ENCODE measurements at regions not wholly inside any gene's neighbourhood (a gene's known extent, or its start where the extent isn't known, plus 50 kb on each side); places are given as distances from the start of the nearest gene placed in this dataset.

GRCh38 chr1:115456441-115456961 lies 118.5 kb upstream of the NGF start:
- no peak overlapping the region for H3K27ac ChIP-seq (ENCODE audit: low read length)
- CTCF ChIA-PET = no interaction called here

DNA sequence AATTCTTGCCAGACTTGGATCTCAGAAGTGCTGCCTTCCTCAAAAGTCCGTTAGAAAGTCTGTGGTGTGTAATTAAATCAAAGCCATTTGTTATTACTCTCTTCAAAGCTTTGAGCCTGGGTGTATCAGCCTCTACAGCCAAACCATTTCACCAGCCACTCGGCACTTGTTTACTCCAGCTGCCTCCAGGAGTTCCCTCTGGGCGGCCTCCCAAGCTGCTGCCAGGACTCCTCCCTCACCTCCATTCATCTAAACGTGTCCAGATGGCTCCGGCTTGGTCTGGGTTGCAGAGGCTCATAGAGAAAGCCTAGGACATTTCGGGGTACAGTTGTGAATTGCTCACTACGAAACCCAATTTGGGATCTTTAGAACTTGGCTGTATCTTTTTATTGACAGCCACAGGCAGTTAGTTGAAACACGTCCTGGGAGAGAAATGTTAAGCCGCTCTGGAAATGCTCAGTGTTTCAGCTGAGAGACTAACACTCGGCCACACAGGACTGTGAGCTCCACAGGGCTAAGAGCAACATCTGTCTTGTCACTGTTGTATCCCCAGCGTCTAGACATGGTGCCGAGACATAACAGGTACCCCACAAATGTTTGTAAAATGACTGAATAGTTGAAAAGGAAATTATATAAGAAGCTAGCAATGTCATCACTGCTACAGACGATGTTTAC lies 116.9 kb upstream of the NGF start:
- ChIA-PET POLR2A (no interaction called here), CTCF (no interaction called here)
- Mint-ChIP-seq H3K36me3 (no peaks in the 10 kb centered on the region), H3K4me1 (no peaks in the 10 kb centered on the region), H3K9me3 (no peaks in the 10 kb centered on the region), H3K4me3 (no peak overlapping the region), H3K27me3 (no peaks in the 10 kb centered on the region), H3K27ac (no peak overlapping the region)
- H3K27ac ChIP-seq (ENCODE audit: low read length) = no peak overlapping the region
- no peaks in the 10 kb centered on the region for H3K4me1 ChIP-seq (ENCODE audit: control insufficient read depth in 1 of 2, extremely low read depth in 1 of 2, insufficient read depth in 2 of 2, low read length in 2 of 2)
- 82% methylated on average over 9 of the region's 13 CpGs for WGBS (ENCODE audit: insufficient coverage)
- DNase-seq = no peak
- H3K27me3 ChIP-seq (replicated peaks in 1 of 2; ENCODE audit: control insufficient read depth in 2 of 2, extremely low read depth in 1 of 2, insufficient read depth in 2 of 2, low read length in 1 of 2) = peaks cover 0 to 9% of the 10 kb centered on the region in 2 experiments
- H3K9me3 ChIP-seq = no peaks in the 10 kb centered on the region
- no peaks in the 10 kb centered on the region for H3K36me3 ChIP-seq (ENCODE audit: control insufficient read depth in 2 of 2, extremely low read depth in 1 of 2, insufficient read depth in 1 of 2, low read length in 1 of 2)
- no peak overlapping the region for H3K4me3 ChIP-seq (ENCODE audit: control insufficient read depth in 1 of 2, extremely low read depth in 1 of 2, low read length in 1 of 2)
- no peak for ATAC-seq (replicated peaks in 1 of 4)

More at GRCh38 chr1:115456441-115456961, 118.5 kb upstream of the NGF start:
- Mint-ChIP-seq H3K27me3 (no peaks in the 10 kb centered on the region), H3K27ac (no peak overlapping the region), H3K36me3 (no peaks in the 10 kb centered on the region), H3K4me1 (no peaks in the 10 kb centered on the region), H3K4me3 (no peak overlapping the region), H3K9me3 (no peaks in the 10 kb centered on the region)
- H3K4me3 ChIP-seq (ENCODE audit: control insufficient read depth in 1 of 2, extremely low read depth in 1 of 2, low read length in 1 of 2) = no peak overlapping the region
- DNase-seq (no peak), ATAC-seq (replicated peaks in 1 of 4) (no peak)
- H3K36me3 ChIP-seq (ENCODE audit: control insufficient read depth in 2 of 2, extremely low read depth in 1 of 2, insufficient read depth in 1 of 2, low read length in 1 of 2) = no peaks in the 10 kb centered on the region
- 92% methylated on average over 4 of the region's 11 CpGs for WGBS (ENCODE audit: insufficient coverage)
- POLR2A ChIA-PET = no interaction called here
- no peaks in the 10 kb centered on the region for H3K4me1 ChIP-seq (ENCODE audit: control insufficient read depth in 1 of 2, extremely low read depth in 1 of 2, insufficient read depth in 2 of 2, low read length in 2 of 2)
- H3K9me3 ChIP-seq = no peaks in the 10 kb centered on the region
- peaks cover 0 to 7% of the 10 kb centered on the region in 2 experiments for H3K27me3 ChIP-seq (replicated peaks in 1 of 2; ENCODE audit: control insufficient read depth in 2 of 2, extremely low read depth in 1 of 2, insufficient read depth in 2 of 2, low read length in 1 of 2)

GRCh38 chr1:115453666-115454065 lies 115.6 kb upstream of the NGF start:
- Mint-ChIP-seq H3K4me3 (no peak overlapping the region), H3K9me3 (no peaks in the 10 kb centered on the region), H3K4me1 (no peaks in the 10 kb centered on the region), H3K27me3 (no peaks in the 10 kb centered on the region), H3K27ac (no peak overlapping the region), H3K36me3 (no peaks in the 10 kb centered on the region)
- Histone ChIP-seq H3K9me3 (no peaks in the 10 kb centered on the region), H3K27ac (ENCODE audit: low read length) (no peak overlapping the region), H3K4me3 (ENCODE audit: control insufficient read depth in 1 of 2, extremely low read depth in 1 of 2, low read length in 1 of 2) (no peak overlapping the region), H3K36me3 (ENCODE audit: control insufficient read depth in 2 of 2, extremely low read depth in 1 of 2, insufficient read depth in 1 of 2, low read length in 1 of 2) (no peaks in the 10 kb centered on the region), H3K27me3 (replicated peaks in 1 of 2; ENCODE audit: control insufficient read depth in 2 of 2, extremely low read depth in 1 of 2, insufficient read depth in 2 of 2, low read length in 1 of 2) (peaks cover 0 to 3% of the 10 kb centered on the region in 2 experiments), H3K4me1 (ENCODE audit: control insufficient read depth in 1 of 2, extremely low read depth in 1 of 2, insufficient read depth in 2 of 2, low read length in 2 of 2) (no peaks in the 10 kb centered on the region)
- WGBS (ENCODE audit: insufficient coverage) = 100% methylated on average over 1 of the region's 2 CpGs
- DNase-seq (no peak), ATAC-seq (replicated peaks in 1 of 4) (no peak)
- POLR2A ChIA-PET = no interaction called here
- CTCF ChIA-PET = no interaction called here

GRCh38 chr1:115452600-115453329 lies 114.7 kb upstream of the NGF start:
- H3K4me3 ChIP-seq (ENCODE audit: control insufficient read depth in 1 of 2, extremely low read depth in 1 of 2, low read length in 1 of 2) = no peak overlapping the region
- Mint-ChIP-seq H3K9me3 (no peaks in the 10 kb centered on the region), H3K4me3 (no peak overlapping the region), H3K4me1 (no peaks in the 10 kb centered on the region), H3K36me3 (no peaks in the 10 kb centered on the region), H3K27ac (no peak overlapping the region), H3K27me3 (no peaks in the 10 kb centered on the region)
- no peak for ATAC-seq (replicated peaks in 1 of 4)
- no peaks in the 10 kb centered on the region for H3K4me1 ChIP-seq (ENCODE audit: control insufficient read depth in 1 of 2, extremely low read depth in 1 of 2, insufficient read depth in 2 of 2, low read length in 2 of 2)
- 90% methylated on average over 2 of the region's 6 CpGs for WGBS (ENCODE audit: insufficient coverage)
- POLR2A ChIA-PET = no interaction called here
- H3K27me3 ChIP-seq (replicated peaks in 1 of 2; ENCODE audit: control insufficient read depth in 2 of 2, extremely low read depth in 1 of 2, insufficient read depth in 2 of 2, low read length in 1 of 2) = peaks cover 0 to 3% of the 10 kb centered on the region in 2 experiments
- H3K27ac ChIP-seq (ENCODE audit: low read length) = no peak overlapping the region
- CTCF ChIA-PET = no interaction called here
- no peaks in the 10 kb centered on the region for H3K9me3 ChIP-seq
- H3K36me3 ChIP-seq (ENCODE audit: control insufficient read depth in 2 of 2, extremely low read depth in 1 of 2, insufficient read depth in 1 of 2, low read length in 1 of 2) = no peaks in the 10 kb centered on the region
- no peak for DNase-seq

- CTCF ChIA-PET = no interaction called here
- WGBS (ENCODE audit: insufficient coverage) = 83% methylated on average over 3 of the region's 6 CpGs
- ATAC-seq (replicated peaks in 1 of 4) = no peak
These were observed 112.5 kb upstream of the NGF start for GRCh38 chr1:115450501-115451040.

DNA sequence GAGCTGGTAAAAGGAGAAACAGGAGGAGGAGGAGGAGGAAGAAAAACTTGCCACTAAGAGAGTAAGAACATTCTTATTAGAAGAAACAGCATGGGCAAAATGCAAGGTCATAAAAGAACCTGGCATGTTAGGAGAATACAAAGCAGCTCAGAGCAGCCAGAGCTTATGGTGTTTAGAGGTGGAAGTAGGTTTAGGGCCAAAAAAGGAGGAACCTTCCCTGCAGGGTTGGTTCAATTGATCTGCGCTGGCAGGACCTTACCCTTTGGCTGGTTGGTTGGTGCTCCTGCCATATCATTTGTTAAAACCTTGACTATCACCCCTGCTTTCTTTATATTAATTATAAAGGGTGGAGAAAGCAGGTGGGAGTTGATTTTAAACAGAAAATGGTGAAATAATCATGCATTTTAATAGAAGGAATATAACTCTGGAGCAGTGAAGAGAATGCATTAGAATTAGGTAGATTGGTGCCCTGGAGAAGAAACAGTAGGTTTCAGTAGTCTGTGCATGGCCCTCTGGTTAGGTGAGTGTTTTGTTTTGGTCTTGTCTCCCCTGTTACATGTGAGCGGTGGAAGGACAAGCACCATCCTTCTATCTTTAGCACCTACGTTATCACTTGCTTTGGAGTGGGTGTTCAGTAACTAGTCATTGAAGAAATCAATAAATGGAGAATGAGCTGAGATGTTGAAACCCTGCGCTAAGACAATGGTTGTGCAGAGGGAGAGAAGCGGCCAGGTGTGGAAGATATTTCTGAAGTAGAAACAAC lies 110.4 kb upstream of the NGF start:
- Histone ChIP-seq H3K27me3 (replicated peaks in 1 of 2; ENCODE audit: control insufficient read depth in 2 of 2, extremely low read depth in 1 of 2, insufficient read depth in 2 of 2, low read length in 1 of 2) (peaks cover 0 to 3% of the 10 kb centered on the region in 2 experiments), H3K36me3 (ENCODE audit: control insufficient read depth in 2 of 2, extremely low read depth in 1 of 2, insufficient read depth in 1 of 2, low read length in 1 of 2) (no peaks in the 10 kb centered on the region), H3K4me1 (ENCODE audit: control insufficient read depth in 1 of 2, extremely low read depth in 1 of 2, insufficient read depth in 2 of 2, low read length in 2 of 2) (no peaks in the 10 kb centered on the region), H3K27ac (ENCODE audit: low read length) (no peak overlapping the region), H3K4me3 (ENCODE audit: control insufficient read depth in 1 of 2, extremely low read depth in 1 of 2, low read length in 1 of 2) (no peak overlapping the region), H3K9me3 (no peaks in the 10 kb centered on the region)
- Mint-ChIP-seq H3K27me3 (peaks cover 0 to 3% of the 10 kb centered on the region in 2 donors), H3K4me1 (no peaks in the 10 kb centered on the region), H3K36me3 (no peaks in the 10 kb centered on the region), H3K4me3 (no peak overlapping the region), H3K27ac (no peak overlapping the region), H3K9me3 (no peaks in the 10 kb centered on the region)
- ChIA-PET POLR2A (interaction anchor here in 1 of 2 donors (0.8 kb wide), 1 partner anchor 17 kb away, joined by 3 read pairs; no protein-coding TSS in a partner anchor), CTCF (interaction anchor here in 1 of 2 donors (0.5 kb wide), 1 partner anchor 310 kb away, joined by 3 read pairs; no protein-coding TSS in a partner anchor)
- ATAC-seq (replicated peaks in 1 of 4) (no peak), DNase-seq (no peak)
- WGBS (ENCODE audit: insufficient coverage) = 89% methylated on average over 3 of the region's 5 CpGs

More at GRCh38 chr1:115450501-115451040, 112.5 kb upstream of the NGF start:
- no peaks in the 10 kb centered on the region for H3K9me3 ChIP-seq
- no peak overlapping the region for H3K4me3 Mint-ChIP-seq
- no peaks in the 10 kb centered on the region for H3K9me3 Mint-ChIP-seq
- H3K4me1 ChIP-seq (ENCODE audit: control insufficient read depth in 1 of 2, extremely low read depth in 1 of 2, insufficient read depth in 2 of 2, low read length in 2 of 2) = no peaks in the 10 kb centered on the region
- no peak overlapping the region for H3K27ac ChIP-seq (ENCODE audit: low read length)
- no peak overlapping the region for H3K4me3 ChIP-seq (ENCODE audit: control insufficient read depth in 1 of 2, extremely low read depth in 1 of 2, low read length in 1 of 2)
- no peak for DNase-seq
- no peaks in the 10 kb centered on the region for H3K4me1 Mint-ChIP-seq
- POLR2A ChIA-PET = no interaction called here
- no peaks in the 10 kb centered on the region for H3K36me3 Mint-ChIP-seq
- no peaks in the 10 kb centered on the region for H3K36me3 ChIP-seq (ENCODE audit: control insufficient read depth in 2 of 2, extremely low read depth in 1 of 2, insufficient read depth in 1 of 2, low read length in 1 of 2)
- peaks cover 0 to 3% of the 10 kb centered on the region in 2 experiments for H3K27me3 ChIP-seq (replicated peaks in 1 of 2; ENCODE audit: control insufficient read depth in 2 of 2, extremely low read depth in 1 of 2, insufficient read depth in 2 of 2, low read length in 1 of 2)
- no peak overlapping the region for H3K27ac Mint-ChIP-seq
- peaks cover 0 to 3% of the 10 kb centered on the region in 2 donors for H3K27me3 Mint-ChIP-seq
